ENCODE measurements at regions not wholly inside any gene's neighbourhood (a gene's known extent, or its start where the extent isn't known, plus 50 kb on each side); places are given as distances from the start of the nearest gene placed in this dataset.

- TF ChIP-seq EZH2 (IDR thresholded peaks at IDR 0.05; ENCODE audit: insufficient read depth, poor library complexity, severe bottlenecking) (no peak), EZH2phosphoT487 (IDR thresholded peaks at IDR 0.05; ENCODE audit: insufficient read depth, low read depth) (no peak)
Observed at GRCh38 chr14:27384124-27384523, 786.3 kb upstream of the NOVA1 start.
